OCI-LY3 (cell line): ENCODE measurements at regions not wholly inside any gene's neighbourhood (a gene's known extent, or its start where the extent isn't known, plus 50 kb on each side); places are given as distances from the start of the nearest gene placed in this dataset.
"Not testable (repeated sequence)": the region's sequence is repeated elsewhere in the genome, so short reads cannot be mapped to it uniquely, and the experiment has no call there.

Experiments used
- H2AFZ ChIP-seq: fragments of 200-600, 300-600 bp; shearing (Covaris generic); 2 replicates; pipeline ENCODE4 v1.6.0; 2014; ENCODE audit warnings: antibody characterized with exemption, low read depth, low read length
- H3K27ac ChIP-seq: fragments of 200-600, 300-600 bp; sonication (generic); 2 replicates; pipeline ENCODE4 v1.5.1; 2014; ENCODE audit warnings: mild to moderate bottlenecking, low read length, moderate library complexity, mixed read lengths
- H3K27me3 ChIP-seq: fragments of 200-600, 300-600 bp; sonication (generic); 2 replicates; pipeline ENCODE4 v1.6.1; 2014; ENCODE audit warnings: low read depth, low read length, mixed read lengths
- H3K36me3 ChIP-seq: fragments of 200-600, 300-600 bp; sonication (generic); replicated peaks from 2 replicates; pipeline ENCODE3; 2014; ENCODE audit warnings: low read depth, low read length, mixed read lengths
- H3K4me1 ChIP-seq: fragments of 300-600, 200-600 bp; sonication (generic); 2 replicates; pipeline ENCODE4 v1.6.1; 2014; ENCODE audit warnings: low read length, mixed read lengths
- H3K4me2 ChIP-seq: fragments of 200-600, 300-600 bp; sonication (generic); 2 replicates; pipeline ENCODE4 v1.6.1; 2014; ENCODE audit warnings: low read length, mixed read lengths
- H3K4me3 ChIP-seq: fragments of 300-600, 200-600 bp; sonication (generic); 2 replicates; pipeline ENCODE4 v1.5.1; 2014; ENCODE audit warnings: antibody characterized with exemption, mild to moderate bottlenecking, low read length, moderate library complexity
- H3K79me2 ChIP-seq: fragments of 300-600, 200-600 bp; shearing (Covaris generic); 2 replicates; pipeline ENCODE4 v1.6.1; 2014; ENCODE audit warnings: mild to moderate bottlenecking, low read length, mixed read lengths
- H3K9ac ChIP-seq: fragments of 300-600, 200-600 bp; shearing (Covaris generic); 2 replicates; pipeline ENCODE4 v1.6.0; 2014; ENCODE audit warnings: mild to moderate bottlenecking, low read length, moderate library complexity
- H3K9me3 ChIP-seq: fragments of 200-600, 300-600 bp; shearing (Covaris generic); 2 replicates; pipeline ENCODE4 v1.6.1; 2014; ENCODE audit warnings: low read length, mixed read lengths; ENCODE audit not compliant: insufficient read depth
- H4K20me1 ChIP-seq: fragments of 200-600, 300-600 bp; sonication (generic); 2 replicates; pipeline ENCODE4 v1.6.1; 2016; ENCODE audit warnings: low read length, mixed read lengths; ENCODE audit not compliant: insufficient read depth
- EZH2phosphoT487 ChIP-seq: fragments of 200-600 bp; shearing (Covaris generic); IDR thresholded peaks from 2 replicates; pipeline ENCODE4 v1.6.1; 2018; ENCODE audit warnings: antibody characterized with exemption, mixed run types, low read depth
- TF ChIP-seq, protein P1 (sequence below): fragments of 200-600, 300-600 bp; sonication (generic); IDR thresholded peaks from 2 replicates; pipeline ENCODE4 v1.5.1; 2014; ENCODE audit warnings: antibody characterized with exemption, low read length, low read depth

DNA sequence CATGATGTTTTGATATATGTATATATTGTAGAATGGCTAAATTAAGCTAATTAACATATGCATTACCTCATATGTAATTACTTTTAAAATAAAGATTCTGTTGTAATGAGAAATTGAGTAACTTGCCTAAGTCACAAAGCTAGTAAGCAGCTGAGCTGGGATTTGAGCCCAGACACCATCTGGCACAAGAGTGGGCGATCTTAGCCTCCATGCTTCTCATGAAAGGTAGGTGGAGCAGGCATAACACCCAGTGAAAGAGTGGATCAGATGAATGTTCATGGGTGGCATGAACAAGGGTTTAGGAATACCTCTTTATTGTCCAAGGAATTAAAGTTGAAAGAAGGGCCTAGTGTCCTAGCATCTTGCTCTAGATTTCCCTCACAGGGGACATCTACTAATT, 365.4 kb downstream of the TFAP2B start:
- no peaks in the 10 kb centered on the region for H3K36me3 ChIP-seq
- no peak overlapping the region for H3K27ac ChIP-seq
- H3K79me2 ChIP-seq = no peaks in the 10 kb centered on the region
- H3K4me1 ChIP-seq = no peaks in the 10 kb centered on the region
- no peak overlapping the region for H3K4me2 ChIP-seq
- no peak overlapping the region for H3K9ac ChIP-seq
- H3K9me3 ChIP-seq = no peaks in the 10 kb centered on the region
- no peak overlapping the region for H3K4me3 ChIP-seq
- TF ChIP-seq, protein P1, sequence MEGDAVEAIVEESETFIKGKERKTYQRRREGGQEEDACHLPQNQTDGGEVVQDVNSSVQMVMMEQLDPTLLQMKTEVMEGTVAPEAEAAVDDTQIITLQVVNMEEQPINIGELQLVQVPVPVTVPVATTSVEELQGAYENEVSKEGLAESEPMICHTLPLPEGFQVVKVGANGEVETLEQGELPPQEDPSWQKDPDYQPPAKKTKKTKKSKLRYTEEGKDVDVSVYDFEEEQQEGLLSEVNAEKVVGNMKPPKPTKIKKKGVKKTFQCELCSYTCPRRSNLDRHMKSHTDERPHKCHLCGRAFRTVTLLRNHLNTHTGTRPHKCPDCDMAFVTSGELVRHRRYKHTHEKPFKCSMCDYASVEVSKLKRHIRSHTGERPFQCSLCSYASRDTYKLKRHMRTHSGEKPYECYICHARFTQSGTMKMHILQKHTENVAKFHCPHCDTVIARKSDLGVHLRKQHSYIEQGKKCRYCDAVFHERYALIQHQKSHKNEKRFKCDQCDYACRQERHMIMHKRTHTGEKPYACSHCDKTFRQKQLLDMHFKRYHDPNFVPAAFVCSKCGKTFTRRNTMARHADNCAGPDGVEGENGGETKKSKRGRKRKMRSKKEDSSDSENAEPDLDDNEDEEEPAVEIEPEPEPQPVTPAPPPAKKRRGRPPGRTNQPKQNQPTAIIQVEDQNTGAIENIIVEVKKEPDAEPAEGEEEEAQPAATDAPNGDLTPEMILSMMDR = no peak
- no peak for TF ChIP-seq EZH2phosphoT487
- no peaks in the 10 kb centered on the region for H4K20me1 ChIP-seq
- no peaks in the 10 kb centered on the region for H3K27me3 ChIP-seq
- no peak overlapping the region for H2AFZ ChIP-seq

DNA sequence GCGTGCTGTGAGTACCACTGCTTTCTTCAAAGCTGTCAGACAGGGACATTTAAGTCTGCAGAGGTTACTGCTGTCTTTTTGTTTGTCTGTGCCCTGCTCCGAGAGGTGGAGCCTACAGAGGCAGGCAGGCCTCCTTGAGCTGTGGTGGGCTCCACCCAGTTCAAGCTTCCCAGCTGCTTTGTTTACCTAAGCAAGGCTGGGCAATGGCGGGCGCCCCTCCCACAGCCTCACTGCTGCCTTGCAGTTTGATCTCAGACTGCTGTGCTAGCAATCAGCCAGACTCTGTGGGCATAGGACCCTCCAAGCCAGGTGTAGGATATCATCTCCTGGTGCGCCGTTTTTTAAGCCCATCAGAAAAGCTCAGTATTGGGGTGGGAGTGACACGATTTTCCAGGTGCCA, 374.5 kb downstream of the TFAP2B start:
- not testable (repeated sequence) for H3K4me2 ChIP-seq, H3K27me3 ChIP-seq, H3K79me2 ChIP-seq, H3K4me1 ChIP-seq, H3K36me3 ChIP-seq, H3K4me3 ChIP-seq, H3K9ac ChIP-seq, H3K27ac ChIP-seq, H2AFZ ChIP-seq, H4K20me1 ChIP-seq, H3K9me3 ChIP-seq

GRCh38 chr6:51199105-51199552, 380.5 kb downstream of the TFAP2B start:
- Histone ChIP-seq H3K79me2 (no peaks in the 10 kb centered on the region), H3K9ac (no peak overlapping the region), H3K9me3 (no peaks in the 10 kb centered on the region), H3K4me2 (no peak overlapping the region), H3K27me3 (no peaks in the 10 kb centered on the region), H3K27ac (no peak overlapping the region), H3K4me3 (no peak overlapping the region), H3K36me3 (no peaks in the 10 kb centered on the region), H3K4me1 (no peaks in the 10 kb centered on the region), H2AFZ (no peak overlapping the region), H4K20me1 (no peaks in the 10 kb centered on the region)
- TF ChIP-seq EZH2phosphoT487 = no peak
- TF ChIP-seq, protein P1 = no peak

DNA sequence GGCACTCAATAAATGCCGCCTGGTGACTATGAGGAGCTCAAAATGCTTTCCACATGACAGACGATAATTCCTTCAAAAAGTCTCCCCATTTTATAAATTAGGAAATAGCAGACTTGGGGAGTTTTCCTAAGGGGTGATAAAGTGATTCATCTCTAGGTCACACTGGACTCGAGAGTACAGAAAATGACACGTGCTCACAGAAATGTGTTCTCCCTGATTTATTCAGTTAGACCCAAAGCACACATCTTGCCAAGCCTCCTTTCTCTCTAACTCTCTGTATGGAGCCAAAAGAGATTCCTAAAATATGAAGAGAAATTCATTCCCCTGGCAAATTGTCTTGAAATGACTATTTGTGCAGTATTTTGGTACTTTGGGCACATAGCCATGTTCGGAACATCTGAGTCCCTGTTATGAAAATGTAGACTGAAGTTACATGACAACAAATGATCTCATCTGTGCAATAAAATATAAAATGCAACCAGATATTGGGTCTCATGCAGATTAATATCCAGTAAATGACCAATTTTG, 381.1 kb downstream of the TFAP2B start:
- Histone ChIP-seq H3K9me3 (no peaks in the 10 kb centered on the region), H3K27me3 (no peaks in the 10 kb centered on the region), H3K79me2 (no peaks in the 10 kb centered on the region), H3K36me3 (no peaks in the 10 kb centered on the region), H3K4me2 (no peak overlapping the region), H4K20me1 (no peaks in the 10 kb centered on the region), H3K4me1 (no peaks in the 10 kb centered on the region), H3K4me3 (no peak overlapping the region), H2AFZ (no peak overlapping the region), H3K27ac (no peak overlapping the region), H3K9ac (no peak overlapping the region)
- TF ChIP-seq EZH2phosphoT487 = no peak
- TF ChIP-seq, protein P1 = no peak

DNA sequence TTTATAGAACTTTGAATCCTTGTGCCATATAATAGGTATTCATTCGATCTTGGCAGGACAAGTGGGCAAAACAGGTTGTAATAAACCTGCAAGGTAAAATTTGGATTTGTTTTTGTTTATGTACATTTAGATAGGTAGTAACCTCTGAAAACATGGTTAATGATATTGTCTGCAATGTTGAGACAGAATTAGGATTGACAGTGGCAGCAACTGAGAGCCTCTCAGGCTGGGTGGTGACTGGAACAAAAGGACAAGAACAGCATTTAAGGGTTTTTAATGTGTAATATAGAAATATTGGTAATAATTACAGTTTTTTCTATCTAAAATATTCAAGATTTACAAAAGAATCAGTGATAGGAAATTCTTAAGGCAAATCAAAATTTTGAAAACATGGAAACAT, 382.0 kb downstream of the TFAP2B start:
- Histone ChIP-seq H3K79me2 (no peaks in the 10 kb centered on the region), H3K9ac (no peak overlapping the region), H3K27me3 (no peaks in the 10 kb centered on the region), H4K20me1 (no peaks in the 10 kb centered on the region), H3K4me2 (no peak overlapping the region), H3K9me3 (no peaks in the 10 kb centered on the region), H2AFZ (no peak overlapping the region), H3K27ac (no peak overlapping the region), H3K36me3 (no peaks in the 10 kb centered on the region), H3K4me1 (no peaks in the 10 kb centered on the region), H3K4me3 (no peak overlapping the region)
- TF ChIP-seq EZH2phosphoT487 = no peak
- TF ChIP-seq, protein P1 = no peak

GRCh38 chr6:51202653-51203052, 384.0 kb downstream of the TFAP2B start:
- H3K27ac ChIP-seq, H3K36me3 ChIP-seq, H3K79me2 ChIP-seq, H3K4me1 ChIP-seq, H2AFZ ChIP-seq, H3K9me3 ChIP-seq, H3K9ac ChIP-seq, H3K27me3 ChIP-seq, H3K4me3 ChIP-seq, H3K4me2 ChIP-seq, H4K20me1 ChIP-seq: not testable (repeated sequence)
